ENCODE measurements at regions not wholly inside any gene's neighbourhood (a gene's known extent, or its start where the extent isn't known, plus 50 kb on each side); places are given as distances from the start of the nearest gene placed in this dataset.

DNA sequence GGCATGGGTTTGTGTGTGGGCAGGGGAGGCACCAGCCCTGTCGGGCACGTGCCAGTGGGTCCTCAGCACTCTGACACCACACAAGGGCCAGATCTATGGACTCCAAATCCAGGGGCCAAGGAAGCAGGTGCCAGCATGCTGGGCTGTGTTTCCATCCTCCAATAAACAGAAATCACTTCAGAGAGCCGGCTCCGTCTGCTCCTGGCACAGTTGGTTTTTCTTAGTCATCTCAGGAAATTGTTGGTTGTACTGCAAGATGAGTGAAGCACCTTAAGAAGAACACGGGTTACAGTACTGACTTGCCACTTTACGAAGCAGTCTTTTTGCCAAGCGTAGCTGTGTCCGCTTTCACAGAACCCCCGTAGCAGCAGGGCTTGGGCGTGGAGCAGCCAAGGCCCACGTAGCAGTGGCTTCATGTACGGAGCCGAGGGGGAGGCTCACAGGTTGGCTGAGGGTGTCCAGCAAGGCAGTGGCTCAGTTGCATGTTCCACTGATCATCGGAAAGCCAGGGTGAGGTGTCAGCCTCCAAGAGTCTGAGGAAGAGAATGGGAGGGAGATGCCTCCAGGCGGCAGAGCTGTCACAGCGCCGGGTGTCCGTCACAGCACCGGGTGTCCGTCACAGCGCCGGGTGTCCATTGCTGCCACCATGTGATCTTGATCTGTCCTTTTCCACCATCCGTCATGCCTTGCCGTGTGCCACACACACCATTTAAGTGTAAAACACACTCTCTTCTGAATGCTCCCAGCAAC lies 314.9 kb downstream of the CTTN start:
- Histone ChIP-seq H3K27ac (ENCODE audit: low read length) (no peak overlapping the region), H3K9me3 (ENCODE audit: control insufficient read depth in 2 of 2, low read length in 2 of 2) (no peaks in the 10 kb centered on the region), H3K36me3 (ENCODE audit: control insufficient read depth in 2 of 2, insufficient read depth in 2 of 2, low read length in 2 of 2) (no peaks in the 10 kb centered on the region), H3K9ac (ENCODE audit: low read length in 2 of 2) (no peak overlapping the region), H3K4me1 (ENCODE audit: control insufficient read depth, insufficient read depth, low read length) (peaks cover 2% of the 10 kb centered on the region), H3K4me3 (ENCODE audit: low read length in 2 of 2) (no peak overlapping the region), H3K27me3 (ENCODE audit: control insufficient read depth in 1 of 2, insufficient read depth in 2 of 2, low read length in 2 of 2) (no peaks in the 10 kb centered on the region)

DNA sequence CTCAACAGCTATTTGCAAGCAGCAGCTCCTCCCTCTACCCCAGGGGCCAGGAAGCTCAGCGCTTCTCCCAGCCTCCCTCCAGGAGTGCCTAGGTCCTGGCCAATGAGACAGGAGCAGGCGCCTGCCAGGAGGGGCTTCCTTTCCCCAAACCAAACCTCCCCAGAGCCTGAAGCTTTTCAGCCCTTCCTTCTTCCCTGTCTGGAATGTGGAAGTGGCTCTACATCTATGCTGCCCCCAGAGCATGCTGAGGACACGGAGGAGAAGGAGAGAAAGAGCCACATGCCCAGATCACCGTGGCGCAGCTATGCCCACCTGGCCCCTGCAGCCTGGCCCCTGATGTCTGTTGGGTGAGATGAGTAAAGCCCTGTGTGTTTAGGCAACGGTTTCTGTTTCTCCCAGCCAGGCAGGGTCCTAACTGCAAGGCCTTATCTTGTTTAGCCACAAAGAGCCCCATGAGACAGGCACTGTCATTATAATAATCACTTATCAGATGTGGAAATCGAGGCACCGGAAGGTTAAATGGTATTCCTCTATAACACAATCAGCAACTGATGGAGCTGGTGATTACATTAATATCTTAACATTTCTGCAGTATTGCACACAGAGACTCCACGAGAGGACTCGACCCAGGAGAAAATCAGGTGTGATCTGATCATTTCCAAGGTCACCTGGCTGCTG lies 315.8 kb downstream of the CTTN start:
- H3K4me1 ChIP-seq (ENCODE audit: control insufficient read depth, insufficient read depth, low read length): peaks cover 2% of the 10 kb centered on the region
- H3K27ac ChIP-seq (ENCODE audit: low read length): no peak overlapping the region
- no peak overlapping the region for H3K4me3 ChIP-seq (ENCODE audit: low read length in 2 of 2)
- H3K27me3 ChIP-seq (ENCODE audit: control insufficient read depth in 1 of 2, insufficient read depth in 2 of 2, low read length in 2 of 2): no peaks in the 10 kb centered on the region
- H3K9ac ChIP-seq (ENCODE audit: low read length in 2 of 2): no peak overlapping the region
- no peaks in the 10 kb centered on the region for H3K36me3 ChIP-seq (ENCODE audit: control insufficient read depth in 2 of 2, insufficient read depth in 2 of 2, low read length in 2 of 2)
- no peaks in the 10 kb centered on the region for H3K9me3 ChIP-seq (ENCODE audit: control insufficient read depth in 2 of 2, low read length in 2 of 2)

DNA sequence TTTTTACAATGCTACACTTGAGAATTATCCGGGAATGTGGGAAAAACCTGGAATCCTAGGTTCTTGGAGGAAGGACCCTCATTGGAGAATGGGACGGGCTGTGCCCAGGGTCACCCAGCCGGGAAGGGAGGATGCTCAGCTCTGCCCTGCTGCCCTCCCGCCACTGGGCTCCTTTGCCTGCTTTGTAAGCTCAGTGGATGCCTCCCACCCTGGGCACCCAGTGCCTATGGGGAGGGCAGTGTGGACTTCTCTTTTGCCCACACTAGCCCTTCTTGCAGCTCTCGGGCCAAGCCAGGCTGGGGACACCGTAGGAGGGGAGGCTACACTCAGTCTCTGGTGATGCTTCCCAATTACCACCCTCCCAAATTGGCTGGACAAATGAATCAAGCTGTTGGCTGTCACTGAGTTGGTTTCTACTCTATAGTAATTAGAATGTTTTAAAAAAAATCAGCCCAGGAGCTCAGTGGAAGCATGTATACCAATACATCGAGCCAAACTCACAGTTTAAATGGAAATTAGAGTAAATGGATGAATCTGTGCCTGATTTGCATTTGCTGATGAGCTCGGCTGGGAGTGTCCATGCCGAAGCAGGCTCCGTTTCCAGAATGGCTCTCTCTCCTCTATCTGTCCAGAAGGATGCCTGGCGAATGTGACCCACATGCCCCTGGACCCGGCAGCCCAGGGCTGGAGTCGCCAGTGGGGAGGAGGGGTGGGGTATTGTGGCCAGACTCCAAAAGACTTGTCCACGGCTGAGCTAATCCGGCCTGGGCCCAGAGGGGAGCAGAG lies 317.0 kb downstream of the CTTN start:
- Histone ChIP-seq H3K4me1 (ENCODE audit: control insufficient read depth, insufficient read depth, low read length) (peaks cover 2% of the 10 kb centered on the region), H3K27me3 (ENCODE audit: control insufficient read depth in 1 of 2, insufficient read depth in 2 of 2, low read length in 2 of 2) (no peaks in the 10 kb centered on the region), H3K36me3 (ENCODE audit: control insufficient read depth in 2 of 2, insufficient read depth in 2 of 2, low read length in 2 of 2) (no peaks in the 10 kb centered on the region), H3K9ac (ENCODE audit: low read length in 2 of 2) (no peak overlapping the region), H3K9me3 (ENCODE audit: control insufficient read depth in 2 of 2, low read length in 2 of 2) (no peaks in the 10 kb centered on the region), H3K4me3 (ENCODE audit: low read length in 2 of 2) (no peak overlapping the region), H3K27ac (ENCODE audit: low read length) (no peak overlapping the region)

DNA sequence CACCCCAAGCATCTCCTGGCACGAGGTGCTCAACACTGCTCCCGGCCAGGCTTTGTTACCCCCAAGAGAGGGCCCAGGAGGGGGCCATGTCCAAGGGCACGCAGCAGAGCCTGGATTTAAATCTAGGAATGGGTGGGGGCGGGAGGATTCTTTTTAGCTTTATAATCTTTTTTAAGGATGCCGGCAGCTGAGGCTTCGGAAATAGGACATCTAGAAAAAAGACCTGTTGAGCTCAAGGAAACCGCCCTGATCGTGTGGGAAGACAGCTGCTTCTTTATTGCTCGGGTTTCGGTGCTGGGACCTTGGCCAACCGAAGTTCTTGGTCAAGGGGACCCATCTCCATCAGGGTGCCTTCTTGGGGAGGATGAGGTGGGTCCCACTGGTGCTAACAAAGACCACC lies 317.9 kb downstream of the CTTN start:
- peaks cover 2% of the 10 kb centered on the region for H3K4me1 ChIP-seq (ENCODE audit: control insufficient read depth, insufficient read depth, low read length)
- no peaks in the 10 kb centered on the region for H3K27me3 ChIP-seq (ENCODE audit: control insufficient read depth in 1 of 2, insufficient read depth in 2 of 2, low read length in 2 of 2)
- no peak overlapping the region for H3K27ac ChIP-seq (ENCODE audit: low read length)
- H3K9ac ChIP-seq (ENCODE audit: low read length in 2 of 2): no peak overlapping the region
- H3K36me3 ChIP-seq (ENCODE audit: control insufficient read depth in 2 of 2, insufficient read depth in 2 of 2, low read length in 2 of 2): no peaks in the 10 kb centered on the region
- H3K4me3 ChIP-seq (ENCODE audit: low read length in 2 of 2): no peak overlapping the region
- no peaks in the 10 kb centered on the region for H3K9me3 ChIP-seq (ENCODE audit: control insufficient read depth in 2 of 2, low read length in 2 of 2)

DNA sequence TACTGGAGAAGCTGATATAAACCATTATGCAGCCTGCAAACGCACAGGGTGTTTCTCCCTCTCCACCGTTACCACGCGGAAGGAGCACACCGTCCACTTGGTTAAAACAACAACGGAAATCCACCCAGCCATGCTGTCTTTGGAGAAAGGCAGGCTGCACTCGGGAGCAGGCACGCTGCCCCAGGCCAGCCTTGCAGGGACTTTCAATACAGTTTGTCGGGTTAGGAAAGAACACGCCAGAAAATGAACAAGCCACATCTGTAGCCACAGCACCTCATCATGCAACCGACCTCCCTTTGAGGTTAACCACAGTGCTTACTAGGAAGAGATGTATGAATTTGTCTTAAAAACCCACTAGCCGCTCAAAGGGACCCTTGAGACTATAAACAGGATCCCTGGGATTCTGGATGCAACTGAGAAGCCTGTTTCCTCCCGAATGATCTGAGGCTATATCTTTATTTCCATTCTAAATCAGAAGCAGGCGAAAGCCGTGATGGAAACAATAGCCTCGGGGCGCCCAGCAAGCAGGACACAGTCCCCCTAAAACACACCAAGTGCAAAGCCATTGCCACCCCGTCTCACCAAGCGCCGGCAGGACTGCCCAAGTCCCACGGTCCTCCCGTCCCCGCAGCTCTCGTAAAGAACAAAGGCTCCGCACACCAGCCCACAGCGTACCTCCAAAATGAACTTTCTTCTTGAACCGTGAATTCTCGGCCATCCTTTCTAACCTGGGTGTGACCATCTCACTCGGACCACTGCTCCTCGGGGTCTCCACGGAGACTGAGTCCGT lies 318.9 kb downstream of the CTTN start:
- H3K36me3 ChIP-seq (ENCODE audit: control insufficient read depth in 2 of 2, insufficient read depth in 2 of 2, low read length in 2 of 2): no peaks in the 10 kb centered on the region
- H3K9me3 ChIP-seq (ENCODE audit: control insufficient read depth in 2 of 2, low read length in 2 of 2): no peaks in the 10 kb centered on the region
- H3K9ac ChIP-seq (ENCODE audit: low read length in 2 of 2): no peak overlapping the region
- no peak overlapping the region for H3K27ac ChIP-seq (ENCODE audit: low read length)
- peaks cover 2% of the 10 kb centered on the region for H3K4me1 ChIP-seq (ENCODE audit: control insufficient read depth, insufficient read depth, low read length)
- no peaks in the 10 kb centered on the region for H3K27me3 ChIP-seq (ENCODE audit: control insufficient read depth in 1 of 2, insufficient read depth in 2 of 2, low read length in 2 of 2)
- no peak overlapping the region for H3K4me3 ChIP-seq (ENCODE audit: low read length in 2 of 2)

DNA sequence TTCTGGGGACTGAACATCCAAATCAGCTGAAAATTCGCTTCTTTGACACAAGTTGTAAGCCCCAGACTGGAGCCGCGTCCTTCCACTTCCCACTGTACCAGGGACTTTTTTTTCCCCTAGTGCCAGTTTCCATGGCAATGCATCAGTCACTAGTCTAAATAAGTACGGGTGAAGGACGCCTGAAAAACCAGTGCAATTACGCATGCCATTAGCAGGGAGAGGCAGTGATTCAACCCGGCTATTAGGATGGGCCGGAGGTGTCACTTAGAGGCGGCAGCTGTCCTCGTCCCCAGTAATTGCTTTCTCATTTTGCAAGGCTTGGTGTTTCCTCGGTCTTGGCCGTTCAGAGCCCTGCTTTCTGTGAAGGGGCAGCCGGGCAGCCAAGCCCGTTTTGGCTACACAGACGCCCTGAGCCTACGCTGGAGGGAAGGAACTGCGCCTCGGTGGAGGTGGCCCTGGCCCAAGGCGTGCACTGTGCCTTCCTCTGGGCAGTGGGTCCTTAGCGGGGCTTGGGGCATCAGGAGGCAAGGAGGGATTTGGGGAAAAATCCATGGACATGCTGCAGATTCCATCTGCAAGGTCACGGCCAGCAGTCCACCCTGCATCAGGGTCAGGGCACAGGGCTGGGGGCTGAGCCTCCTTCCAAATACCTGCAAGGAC lies 319.7 kb downstream of the CTTN start:
- H3K4me3 ChIP-seq (ENCODE audit: low read length in 2 of 2): no peak overlapping the region
- H3K27me3 ChIP-seq (ENCODE audit: control insufficient read depth in 1 of 2, insufficient read depth in 2 of 2, low read length in 2 of 2): no peaks in the 10 kb centered on the region
- no peak overlapping the region for H3K9ac ChIP-seq (ENCODE audit: low read length in 2 of 2)
- H3K36me3 ChIP-seq (ENCODE audit: control insufficient read depth in 2 of 2, insufficient read depth in 2 of 2, low read length in 2 of 2): no peaks in the 10 kb centered on the region
- H3K4me1 ChIP-seq (ENCODE audit: control insufficient read depth, insufficient read depth, low read length): peaks cover 2% of the 10 kb centered on the region
- no peaks in the 10 kb centered on the region for H3K9me3 ChIP-seq (ENCODE audit: control insufficient read depth in 2 of 2, low read length in 2 of 2)
- no peak overlapping the region for H3K27ac ChIP-seq (ENCODE audit: low read length)

DNA sequence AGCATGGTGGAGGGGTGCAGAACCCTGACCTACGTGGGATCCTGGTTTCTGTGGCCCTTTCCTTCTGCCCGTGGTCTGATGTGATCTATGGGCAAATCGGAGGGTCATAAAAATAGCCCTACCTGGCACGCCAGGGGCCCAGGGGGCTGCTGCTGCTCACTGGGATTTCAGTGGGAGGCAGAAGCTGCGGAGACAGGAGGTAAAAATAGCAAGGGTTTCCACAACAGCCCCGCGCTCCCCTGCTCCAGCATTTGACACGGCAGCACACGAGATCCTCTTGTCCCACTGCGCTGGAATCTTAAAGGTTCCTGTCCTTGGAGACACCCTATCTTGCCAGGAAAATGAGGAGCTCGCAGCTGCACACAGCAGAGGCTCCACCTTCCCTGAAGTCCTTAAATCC lies 321.2 kb downstream of the CTTN start:
- Histone ChIP-seq H3K4me3 (ENCODE audit: low read length in 2 of 2) (no peak overlapping the region), H3K4me1 (ENCODE audit: control insufficient read depth, insufficient read depth, low read length) (peaks cover 2% of the 10 kb centered on the region), H3K27ac (ENCODE audit: low read length) (no peak overlapping the region), H3K9ac (ENCODE audit: low read length in 2 of 2) (no peak overlapping the region), H3K9me3 (ENCODE audit: control insufficient read depth in 2 of 2, low read length in 2 of 2) (no peaks in the 10 kb centered on the region), H3K36me3 (ENCODE audit: control insufficient read depth in 2 of 2, insufficient read depth in 2 of 2, low read length in 2 of 2) (no peaks in the 10 kb centered on the region), H3K27me3 (ENCODE audit: control insufficient read depth in 1 of 2, insufficient read depth in 2 of 2, low read length in 2 of 2) (no peaks in the 10 kb centered on the region)

DNA sequence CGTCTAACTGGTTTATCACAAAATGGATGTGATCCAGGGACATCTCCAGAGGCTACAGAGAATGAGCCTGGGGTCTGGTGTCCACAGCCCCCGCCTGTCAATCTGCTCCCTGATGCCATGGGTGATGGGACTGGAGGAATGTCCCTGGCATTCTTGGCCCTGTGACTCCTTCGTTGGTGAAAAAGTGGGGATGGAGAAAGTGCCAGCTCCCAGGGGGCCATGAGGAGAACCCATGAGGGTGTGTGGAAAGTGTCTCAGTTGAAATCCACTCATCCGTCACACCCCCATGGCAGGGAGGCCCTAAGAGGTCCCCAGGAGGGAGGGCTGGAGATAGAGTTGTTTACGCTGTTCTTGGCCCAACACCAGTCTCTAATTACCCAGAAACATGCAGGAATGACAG lies 322.0 kb downstream of the CTTN start:
- no peaks in the 10 kb centered on the region for H3K27me3 ChIP-seq (ENCODE audit: control insufficient read depth in 1 of 2, insufficient read depth in 2 of 2, low read length in 2 of 2)

DNA sequence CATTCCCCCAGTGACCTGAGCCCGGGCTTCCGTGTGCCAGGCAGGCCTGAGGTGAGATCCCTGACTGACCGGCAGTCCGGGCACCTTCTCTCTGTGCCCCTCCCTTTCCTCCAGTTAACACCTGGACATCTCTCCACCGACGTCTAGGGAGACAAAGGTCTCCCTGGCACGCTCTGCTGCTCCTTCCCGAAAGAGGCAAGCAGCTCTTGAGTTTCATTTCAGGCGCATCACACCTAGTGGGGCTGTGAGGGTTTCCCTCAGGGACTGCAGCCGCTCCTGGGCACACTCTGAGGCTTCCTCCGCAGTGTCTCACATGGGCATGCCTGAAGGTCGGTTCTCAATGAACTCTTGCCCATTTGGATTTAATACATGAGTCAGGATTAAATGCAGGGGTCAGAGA lies 322.7 kb downstream of the CTTN start:
- no peaks in the 10 kb centered on the region for H3K27me3 ChIP-seq (ENCODE audit: control insufficient read depth in 1 of 2, insufficient read depth in 2 of 2, low read length in 2 of 2)
- no peaks in the 10 kb centered on the region for H3K36me3 ChIP-seq (ENCODE audit: control insufficient read depth in 2 of 2, insufficient read depth in 2 of 2, low read length in 2 of 2)
- H3K9ac ChIP-seq (ENCODE audit: low read length in 2 of 2): no peak overlapping the region
- H3K9me3 ChIP-seq (ENCODE audit: control insufficient read depth in 2 of 2, low read length in 2 of 2): no peaks in the 10 kb centered on the region
- H3K4me1 ChIP-seq (ENCODE audit: control insufficient read depth, insufficient read depth, low read length): peaks cover 1% of the 10 kb centered on the region
- H3K4me3 ChIP-seq (ENCODE audit: low read length in 2 of 2): no peak overlapping the region
- no peak overlapping the region for H3K27ac ChIP-seq (ENCODE audit: low read length)

More for the DNA sequence above, 322.0 kb downstream of the CTTN start:
- Histone ChIP-seq H3K27ac (ENCODE audit: low read length) (no peak overlapping the region), H3K9ac (ENCODE audit: low read length in 2 of 2) (no peak overlapping the region), H3K9me3 (ENCODE audit: control insufficient read depth in 2 of 2, low read length in 2 of 2) (no peaks in the 10 kb centered on the region), H3K36me3 (ENCODE audit: control insufficient read depth in 2 of 2, insufficient read depth in 2 of 2, low read length in 2 of 2) (no peaks in the 10 kb centered on the region), H3K4me3 (ENCODE audit: low read length in 2 of 2) (no peak overlapping the region), H3K4me1 (ENCODE audit: control insufficient read depth, insufficient read depth, low read length) (peaks cover 2% of the 10 kb centered on the region)

GRCh38 chr11:70725278-70725677 lies 326.9 kb downstream of the CTTN start:
- no peak overlapping the region for H3K27ac ChIP-seq (ENCODE audit: low read length)
- H3K9ac ChIP-seq (ENCODE audit: low read length in 2 of 2): no peak overlapping the region
- H3K4me1 ChIP-seq (ENCODE audit: control insufficient read depth, insufficient read depth, low read length): no peaks in the 10 kb centered on the region
- H3K9me3 ChIP-seq (ENCODE audit: control insufficient read depth in 2 of 2, low read length in 2 of 2): no peaks in the 10 kb centered on the region
- H3K4me3 ChIP-seq (ENCODE audit: low read length in 2 of 2): no peak overlapping the region
- no peaks in the 10 kb centered on the region for H3K36me3 ChIP-seq (ENCODE audit: control insufficient read depth in 2 of 2, insufficient read depth in 2 of 2, low read length in 2 of 2)
- H3K27me3 ChIP-seq (ENCODE audit: control insufficient read depth in 1 of 2, insufficient read depth in 2 of 2, low read length in 2 of 2): no peaks in the 10 kb centered on the region
